ENCODE measurements at regions not wholly inside any gene's neighbourhood (a gene's known extent, or its start where the extent isn't known, plus 50 kb on each side); places are given as distances from the start of the nearest gene placed in this dataset.

GRCh38 chr2:6589150-6589549, 276.6 kb downstream of the CMPK2 start (continued):
- TF ChIP-seq CHD7 (IDR thresholded peaks at IDR 0.05; ENCODE audit: insufficient replicate concordance, low read length) (no peak), CHD2 (IDR thresholded peaks at IDR 0.05; ENCODE audit: low read length) (no peak), RFX5 (IDR thresholded peaks at IDR 0.05; ENCODE audit: borderline replicate concordance, low read depth, low read length) (no peak), FOSL1 (IDR thresholded peaks at IDR 0.05; ENCODE audit: insufficient read depth, low read depth, low read length) (no peak), EZH2 (IDR thresholded peaks at IDR 0.05; ENCODE audit: low read depth, low read length, severe bottlenecking) (no peak), JUND (IDR thresholded peaks at IDR 0.05; ENCODE audit: low read length) (no peak), CTCF (IDR thresholded peaks at IDR 0.05; ENCODE audit: control extremely low read depth in 1 of 3, insufficient read depth in 1 of 3, low read depth in 1 of 3, low read length in 3 of 3) (no peak)
- TF ChIP-seq, protein P1, sequence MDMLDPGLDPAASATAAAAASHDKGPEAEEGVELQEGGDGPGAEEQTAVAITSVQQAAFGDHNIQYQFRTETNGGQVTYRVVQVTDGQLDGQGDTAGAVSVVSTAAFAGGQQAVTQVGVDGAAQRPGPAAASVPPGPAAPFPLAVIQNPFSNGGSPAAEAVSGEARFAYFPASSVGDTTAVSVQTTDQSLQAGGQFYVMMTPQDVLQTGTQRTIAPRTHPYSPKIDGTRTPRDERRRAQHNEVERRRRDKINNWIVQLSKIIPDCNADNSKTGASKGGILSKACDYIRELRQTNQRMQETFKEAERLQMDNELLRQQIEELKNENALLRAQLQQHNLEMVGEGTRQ (IDR thresholded peaks at IDR 0.05; ENCODE audit: low read length), result no peak

Measured in H1 (cell line).